Activated CD4-positive, alpha-beta T cell treated with anti-CD3 and anti-CD28 coated beads for 24 hours (primary cell): ENCODE measurements at regions not wholly inside any gene's neighbourhood (a gene's known extent, or its start where the extent isn't known, plus 50 kb on each side); places are given as distances from the start of the nearest gene placed in this dataset.

Experiments used
- DNase-seq, 2 donors: peaks; one replicate each; pipeline ENCODE4 v3.0.0-alpha.2; 2020; ENCODE audit warnings: low read depth in 2 of 2

- no peak for DNase-seq
Observed at GRCh38 chr11:32161293-32161692, 70.4 kb downstream of the RCN1 start.

DNA sequence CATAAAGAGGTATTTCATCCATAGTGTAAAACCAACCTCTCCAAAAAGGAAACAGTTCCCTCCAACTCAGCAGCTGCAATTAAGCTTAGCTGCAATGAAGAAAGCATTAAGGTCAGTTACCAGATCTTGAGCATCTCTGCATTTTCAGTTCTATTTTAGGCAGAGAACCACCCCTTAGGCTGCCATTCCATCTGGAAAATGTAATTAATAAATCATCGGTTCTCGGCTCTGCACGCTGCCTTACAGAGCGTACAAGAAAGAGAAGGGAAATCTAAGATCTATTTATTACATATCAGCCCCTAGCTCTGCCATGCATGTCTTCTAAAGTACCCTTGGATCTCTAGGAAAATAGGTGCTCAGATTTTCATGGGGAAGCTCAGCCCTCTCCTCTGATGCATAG, 71.5 kb downstream of the RCN1 start:
- DNase-seq: no peak

DNA sequence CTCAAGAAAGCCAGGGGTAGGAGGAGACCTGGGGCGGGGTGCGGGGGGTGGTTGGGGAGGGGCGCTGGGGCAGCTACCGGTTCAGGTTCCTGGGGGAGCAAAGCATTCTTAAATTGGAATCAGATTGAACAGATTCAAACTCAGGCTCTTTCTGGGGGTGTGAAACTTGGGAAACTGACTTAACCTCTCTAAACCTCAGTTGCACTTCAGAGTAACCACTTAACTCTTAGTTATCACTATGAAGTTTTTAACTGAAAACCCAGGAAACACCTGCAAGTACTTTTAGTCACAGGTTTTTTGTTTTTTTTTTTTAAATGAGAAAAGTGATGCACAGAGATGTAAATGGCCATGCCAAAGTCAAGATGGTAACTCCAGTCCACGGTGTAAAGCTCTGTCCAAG, 72.0 kb downstream of the RCN1 start:
- DNase-seq: no peak

DNA sequence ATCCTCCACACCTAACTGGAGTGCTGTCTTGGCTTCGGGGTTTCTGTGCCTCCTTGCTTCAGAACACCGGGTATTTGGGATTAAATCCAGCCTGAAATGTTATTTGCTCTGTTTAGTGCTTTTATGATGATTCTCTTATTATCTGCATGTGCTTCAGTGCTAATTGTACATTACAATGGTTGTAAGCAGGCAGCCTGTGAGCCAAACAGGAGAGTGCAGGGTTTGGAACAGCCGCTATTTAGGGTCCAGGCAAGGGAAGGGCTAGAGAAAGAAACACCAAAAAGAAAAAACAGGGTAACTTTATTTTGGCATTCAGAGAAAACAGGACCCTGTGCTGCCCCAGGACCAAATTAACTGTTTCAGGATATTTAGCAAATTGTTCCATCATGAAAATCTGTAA, 72.7 kb downstream of the RCN1 start:
- no peak for DNase-seq

DNA sequence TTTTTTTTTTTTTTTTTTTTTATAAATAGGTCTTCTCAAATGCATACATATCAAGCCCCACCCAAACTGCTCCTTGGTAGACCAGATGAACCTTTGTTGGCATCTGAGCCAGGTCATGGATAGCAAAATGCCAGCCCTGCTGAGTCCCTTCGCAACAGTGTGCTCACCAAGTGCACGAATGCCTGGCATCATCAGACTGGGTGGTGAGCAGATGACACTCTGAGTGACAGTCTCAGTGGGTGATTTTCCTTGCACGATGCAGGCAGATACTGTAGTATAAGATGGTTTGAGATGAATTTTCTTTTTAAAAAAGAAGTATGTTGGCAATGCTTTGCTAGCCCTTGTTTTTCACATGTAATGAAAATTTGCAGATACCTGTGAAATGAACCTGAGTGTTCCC, 74.0 kb downstream of the RCN1 start:
- no peak for DNase-seq

DNA sequence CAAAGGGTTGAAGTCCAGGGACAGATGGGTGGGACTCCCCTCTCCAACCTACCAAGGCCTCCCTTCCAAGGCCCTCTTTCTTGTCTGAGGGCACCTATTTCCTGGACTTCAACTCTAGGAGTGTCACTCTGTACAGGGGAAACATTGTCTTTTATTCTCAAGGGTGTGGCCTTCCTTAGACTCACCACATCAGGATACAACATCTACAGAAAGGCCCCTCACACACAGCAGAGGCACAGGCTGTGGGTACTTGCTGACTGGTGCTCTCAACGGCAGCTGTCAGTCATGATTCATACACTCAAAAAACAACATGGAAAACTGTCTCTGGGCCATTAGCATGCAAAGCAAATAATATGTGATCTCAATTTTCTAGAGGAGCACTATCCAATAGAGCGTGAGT, 78.0 kb downstream of the RCN1 start:
- DNase-seq: no peak

GRCh38 chr11:32171445-32171844, 80.6 kb downstream of the RCN1 start:
- no peak for DNase-seq

- DNase-seq: no peak
Observed at GRCh38 chr11:32172041-32172847, 81.4 kb downstream of the RCN1 start.

DNA sequence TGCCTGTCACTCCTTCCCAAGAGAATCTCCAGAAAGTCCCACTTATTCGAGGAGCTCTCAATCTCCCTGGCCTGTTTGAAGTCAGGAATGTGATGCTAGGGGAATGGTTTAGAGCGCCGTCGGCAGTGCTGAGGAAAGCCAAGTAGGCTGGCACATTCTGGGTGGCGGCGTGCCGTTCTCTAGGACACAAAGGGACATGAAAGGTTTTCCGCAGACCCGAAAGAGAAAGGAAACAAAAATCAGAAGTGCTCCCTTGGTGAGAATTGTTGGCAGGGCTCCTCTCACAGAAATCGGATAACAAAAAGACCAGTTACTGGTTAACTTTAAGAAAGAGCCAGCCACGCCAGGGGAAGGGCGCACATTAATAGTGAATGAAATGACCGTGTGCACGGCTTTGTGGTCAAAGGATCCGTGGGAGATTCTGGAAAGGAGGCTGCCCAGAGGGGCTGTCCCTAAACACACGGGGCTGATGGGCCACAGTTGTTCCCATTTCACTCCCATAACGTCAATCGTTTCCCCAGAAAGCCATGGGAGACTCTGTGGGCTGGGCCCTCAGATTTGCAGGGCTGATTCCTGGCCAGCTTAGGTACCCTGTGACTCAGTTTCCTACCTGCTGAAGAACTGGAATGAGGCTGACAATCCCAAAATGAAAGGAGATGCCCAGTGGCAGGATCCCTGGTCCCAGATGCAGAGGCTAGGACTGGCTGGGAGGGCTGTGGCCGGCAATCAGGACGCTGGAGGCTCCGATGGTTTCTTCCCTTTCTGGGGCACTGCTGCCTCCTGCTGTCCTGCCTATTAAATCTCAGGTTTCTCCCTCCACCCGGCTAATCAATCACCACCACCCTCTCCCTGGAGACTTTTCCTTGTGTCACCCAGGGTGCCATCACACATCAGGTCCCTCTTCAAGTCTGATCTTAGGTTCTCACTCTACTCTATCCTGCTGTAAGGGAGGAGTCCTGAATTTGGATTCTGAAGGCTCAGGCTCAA, 82.3 kb downstream of the RCN1 start:
- peak in 1 of 2 donors; percentile 3 for DNase-seq

DNA sequence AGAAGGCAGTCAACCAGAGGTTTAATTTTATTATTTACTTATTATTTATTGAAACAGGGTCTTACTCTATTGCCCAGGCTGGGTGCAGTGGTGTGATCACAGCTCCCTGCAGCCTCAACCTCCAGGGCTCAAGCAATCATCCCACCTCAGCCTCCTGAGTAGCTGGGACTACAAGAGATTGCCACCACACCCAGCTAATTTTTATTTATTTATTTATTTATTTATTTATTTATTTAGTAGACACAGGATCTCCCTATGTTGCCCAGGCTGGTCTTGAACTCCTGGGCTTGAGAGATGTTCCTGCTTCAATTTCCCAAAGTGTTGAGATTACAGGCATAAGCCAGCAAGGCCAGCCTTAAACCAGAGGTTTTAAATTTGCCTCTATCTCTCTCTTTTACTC, 83.1 kb downstream of the RCN1 start:
- no peak for DNase-seq

GRCh38 chr11:32176223-32176934, 85.5 kb downstream of the RCN1 start:
- peak; percentile 68 to 80 for DNase-seq

GRCh38 chr11:32178692-32179091, 87.8 kb downstream of the RCN1 start:
- no peak for DNase-seq

DNA sequence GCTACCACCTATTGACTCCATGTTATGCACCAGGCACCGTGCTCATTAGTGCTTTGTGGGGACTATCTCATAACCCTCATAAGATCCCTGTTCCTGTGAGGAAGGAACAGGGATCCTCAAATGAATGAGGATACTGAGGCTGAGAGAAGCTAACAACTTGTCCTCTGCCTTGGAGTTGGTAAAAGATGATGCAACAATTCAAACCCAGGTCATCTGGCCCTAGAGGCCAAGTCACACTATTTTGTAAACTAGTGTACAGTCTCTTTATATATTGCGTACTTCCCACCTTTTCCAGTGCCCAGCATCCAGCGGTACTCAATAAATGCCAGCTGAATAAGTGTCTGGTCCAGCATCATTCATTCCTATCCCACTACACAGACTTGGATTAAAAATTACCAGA, 92.6 kb downstream of the RCN1 start:
- no peak for DNase-seq

- DNase-seq: no peak
Observed at GRCh38 chr11:32184041-32184722, 93.3 kb downstream of the RCN1 start.

DNA sequence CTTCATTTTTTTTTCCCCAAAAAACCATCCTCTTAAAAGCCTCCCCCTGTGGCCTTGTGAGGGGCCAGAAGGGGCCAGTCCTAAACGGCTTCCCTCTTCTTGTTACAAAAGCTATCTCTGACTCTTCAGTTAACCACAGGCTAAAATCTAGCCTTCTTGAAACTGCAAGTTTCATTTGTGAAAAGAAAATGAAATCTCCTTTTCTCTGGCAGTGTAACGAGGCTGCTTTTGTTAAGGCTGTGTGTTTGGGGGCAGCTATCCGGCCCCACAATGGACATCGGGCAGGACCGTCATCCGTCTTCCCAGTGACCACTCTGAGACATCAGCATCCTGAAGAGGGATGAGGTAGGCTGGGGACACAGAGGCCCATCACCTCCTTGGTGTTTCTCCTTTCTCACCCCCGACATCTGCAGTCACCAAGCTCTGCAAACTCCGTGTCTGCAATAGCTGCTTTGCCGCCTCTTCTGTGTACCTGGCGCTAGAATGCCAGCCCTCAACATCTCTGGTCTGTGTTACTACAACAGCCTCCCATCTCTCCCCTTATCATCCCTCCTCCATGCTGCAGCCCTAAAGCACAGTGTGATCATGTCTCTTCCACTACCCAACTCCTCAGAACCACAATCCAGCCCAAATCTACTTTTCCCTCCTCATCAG, 94.0 kb downstream of the RCN1 start:
- no peak for DNase-seq

DNA sequence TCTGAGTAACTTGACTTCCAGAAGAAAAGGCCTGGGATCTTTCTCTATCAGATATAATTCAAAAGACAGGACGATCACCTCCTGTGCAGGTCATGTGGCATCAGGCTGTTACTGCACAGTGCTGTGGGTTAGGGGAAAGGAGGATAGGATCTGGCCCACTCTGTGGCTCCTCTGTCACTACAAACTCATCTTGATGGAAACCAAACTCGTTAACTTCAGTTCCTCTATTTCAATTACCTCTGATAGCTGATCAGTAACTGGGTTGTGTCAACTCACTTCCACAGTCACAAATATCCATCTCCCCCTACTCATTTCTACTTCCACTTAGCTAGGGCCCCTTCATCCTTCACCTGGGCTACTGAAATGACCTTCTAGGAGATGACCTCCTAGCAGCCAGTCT, 95.2 kb downstream of the RCN1 start:
- no peak for DNase-seq

GRCh38 chr11:32187111-32187510, 96.2 kb downstream of the RCN1 start:
- no peak for DNase-seq

DNA sequence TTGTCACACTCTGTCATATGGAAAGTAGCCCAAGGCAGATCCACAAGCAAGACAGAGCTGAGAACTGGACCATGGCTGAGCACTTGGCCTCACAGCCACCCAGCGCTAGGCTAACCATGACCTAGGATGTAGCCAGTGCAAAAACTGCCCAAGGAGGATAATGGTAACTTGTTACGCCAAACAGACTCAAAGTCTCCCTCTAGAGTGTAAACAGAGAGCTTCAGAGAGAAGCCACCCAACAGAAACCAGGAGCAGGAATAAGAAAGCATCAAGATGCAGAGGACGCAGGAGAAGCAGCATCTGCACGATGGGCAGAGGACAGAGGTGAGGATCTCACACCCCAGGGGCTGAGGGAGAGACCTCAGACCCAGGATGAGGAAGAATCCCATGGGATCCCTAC, 97.9 kb downstream of the RCN1 start:
- no peak for DNase-seq

GRCh38 chr11:32196137-32196536, 105.3 kb downstream of the RCN1 start:
- no peak for DNase-seq

GRCh38 chr11:32198053-32198452, 107.2 kb downstream of the RCN1 start:
- DNase-seq: no peak
